ENCODE measurements at regions not wholly inside any gene's neighbourhood (a gene's known extent, or its start where the extent isn't known, plus 50 kb on each side); places are given as distances from the start of the nearest gene placed in this dataset.
A peak's percentile ranks its signal among the peaks of the same experiment; 100 is the strongest.

- TF ChIP-seq CTCF (IDR thresholded peaks at IDR 0.05; ENCODE audit: low read length, missing control alignments), result no peak
- H3K4me3 ChIP-seq (replicated peaks; ENCODE audit: low read depth, low read length), result no peak overlapping the region
- no peak for DNase-seq (ENCODE audit: low read depth)
Observed at GRCh38 chr9:96052686-96053085, 177.2 kb downstream of the ERCC6L2 start.

- H3K4me3 ChIP-seq (replicated peaks; ENCODE audit: low read depth, low read length), result no peak overlapping the region
- TF ChIP-seq CTCF (IDR thresholded peaks at IDR 0.05; ENCODE audit: low read length, missing control alignments), result no peak
- no peak for DNase-seq (ENCODE audit: low read depth)
Observed at GRCh38 chr9:96051423-96051822, 175.9 kb downstream of the ERCC6L2 start.

GRCh38 chr9:96050861-96051155, 175.3 kb downstream of the ERCC6L2 start:
- DNase-seq (ENCODE audit: low read depth), result no peak
- no peak for TF ChIP-seq CTCF (IDR thresholded peaks at IDR 0.05; ENCODE audit: low read length, missing control alignments)

GRCh38 chr9:96050048-96050860, 174.8 kb downstream of the ERCC6L2 start:
- no peak for TF ChIP-seq CTCF (IDR thresholded peaks at IDR 0.05; ENCODE audit: low read length, missing control alignments)
- no peak overlapping the region for H3K4me3 ChIP-seq (replicated peaks; ENCODE audit: low read depth, low read length)
- DNase-seq (ENCODE audit: low read depth), result no peak

More at GRCh38 chr9:96050861-96051155, 175.3 kb downstream of the ERCC6L2 start:
- H3K4me3 ChIP-seq (replicated peaks; ENCODE audit: low read depth, low read length), result no peak overlapping the region

GRCh38 chr9:96048956-96049831, 173.7 kb downstream of the ERCC6L2 start:
- no peak for TF ChIP-seq CTCF (IDR thresholded peaks at IDR 0.05; ENCODE audit: low read length, missing control alignments)
- DNase-seq (ENCODE audit: low read depth), result no peak
- no peak overlapping the region for H3K4me3 ChIP-seq (replicated peaks; ENCODE audit: low read depth, low read length)

- TF ChIP-seq CTCF (IDR thresholded peaks at IDR 0.05; ENCODE audit: low read length, missing control alignments), result no peak
- DNase-seq (ENCODE audit: low read depth), result peak; percentile 56
- no peak overlapping the region for H3K4me3 ChIP-seq (replicated peaks; ENCODE audit: low read depth, low read length)
Observed at GRCh38 chr9:96048104-96048955, 172.8 kb downstream of the ERCC6L2 start.
